ENCODE measurements at regions not wholly inside any gene's neighbourhood (a gene's known extent, or its start where the extent isn't known, plus 50 kb on each side); places are given as distances from the start of the nearest gene placed in this dataset.

DNA sequence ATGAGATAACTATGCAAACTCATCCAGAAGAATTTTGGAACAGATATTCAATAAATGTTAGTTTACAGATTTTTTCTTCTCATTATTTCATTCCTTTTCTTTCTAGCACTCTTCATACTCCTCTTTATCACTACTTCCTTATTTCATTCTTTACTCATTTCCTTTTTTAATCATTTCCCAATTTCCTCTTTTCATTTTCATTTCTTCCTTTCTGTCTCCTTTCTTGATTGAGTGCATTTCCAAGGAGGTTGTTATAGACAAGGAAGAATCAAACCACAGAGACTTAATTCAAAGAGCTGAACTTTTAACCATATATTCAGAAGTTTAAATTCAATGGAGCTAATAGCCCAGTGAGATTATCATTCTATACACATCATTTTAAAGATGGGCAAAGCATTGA is 600.7 kb downstream of the ARAP2 start (continued):
- no peak for TF ChIP-seq CHD2 (IDR thresholded peaks at IDR 0.05; ENCODE audit: low read length)

DNA sequence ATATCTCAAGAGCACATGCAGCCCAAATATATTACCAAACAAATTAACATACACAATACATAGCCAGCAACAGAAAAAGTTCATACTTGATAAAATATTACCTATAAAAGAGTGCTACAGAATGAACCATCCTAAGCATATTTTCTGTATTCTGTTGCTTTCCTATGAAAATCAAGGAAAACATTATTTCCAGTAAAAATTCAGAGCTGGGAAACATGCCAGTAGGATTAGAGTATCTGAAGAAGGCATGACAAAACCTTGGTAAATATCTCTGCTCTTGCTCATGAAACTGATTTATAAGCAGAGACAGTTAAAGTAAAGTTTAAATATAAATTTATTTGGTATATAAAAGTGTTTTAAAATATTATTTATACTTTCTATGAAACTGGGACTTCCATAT is 599.7 kb downstream of the ARAP2 start:
- H3K4ac ChIP-seq (replicated peaks; ENCODE audit: insufficient read length, low read depth, low read length) = no peak overlapping the region
- no peaks in the 10 kb centered on the region for H3K27me3 ChIP-seq (replicated peaks in 1 of 4; ENCODE audit: control insufficient read depth in 3 of 4, extremely low read depth in 1 of 4, insufficient read depth in 3 of 4, low read length in 3 of 4)
- no peak overlapping the region for H2BK20ac ChIP-seq (ENCODE audit: low read length)
- no peak overlapping the region for H3K23ac ChIP-seq (ENCODE audit: insufficient read length)
- FAIRE-seq (no peak), DNase-seq (ENCODE audit: low read depth in 1 of 2, low spot score in 2 of 2) (no peak)
- H4K8ac ChIP-seq (ENCODE audit: extremely low read depth, insufficient read depth, low read length) = no peak overlapping the region
- no peak overlapping the region for H4K91ac ChIP-seq (replicated peaks; ENCODE audit: insufficient read length, low read length)
- no peaks in the 10 kb centered on the region for H3K23me2 ChIP-seq (ENCODE audit: low read depth, low read length)
- no peak overlapping the region for H4K5ac ChIP-seq (ENCODE audit: insufficient read length, low read depth, low read length)
- H2AK5ac ChIP-seq (ENCODE audit: low read depth, low read length) = no peak overlapping the region
- no peak overlapping the region for H2AFZ ChIP-seq (ENCODE audit: low read length)
- ChIA-PET POLR2A (ENCODE audit: partially characterized antibody) (no interaction called here), CTCF (ENCODE audit: partially characterized antibody) (interaction anchor here (1.1 kb wide), 1 partner anchor 82 kb away, joined by 3 read pairs; no protein-coding TSS in a partner anchor)
- no peaks in the 10 kb centered on the region for H4K20me1 ChIP-seq (replicated peaks in 1 of 2; ENCODE audit: control insufficient read depth in 1 of 2, insufficient read depth in 2 of 2, low read length in 2 of 2)
- H3K18ac ChIP-seq (ENCODE audit: extremely low read depth, low read length) = no peak overlapping the region
- no peaks in the 10 kb centered on the region for H3K79me1 ChIP-seq (ENCODE audit: low read depth, low read length)
- H3K14ac ChIP-seq (ENCODE audit: insufficient read length) = no peak overlapping the region
- H3K4me1 ChIP-seq (replicated peaks in 1 of 4; ENCODE audit: control insufficient read depth in 3 of 4, insufficient read depth in 4 of 4, low read length in 3 of 4) = no peaks in the 10 kb centered on the region
- no peaks in the 10 kb centered on the region for H3K9me3 ChIP-seq (ENCODE audit: insufficient read depth in 2 of 2, low read depth in 1 of 2, low read length in 1 of 2)
- no peak overlapping the region for H3K4me3 ChIP-seq (ENCODE audit: extremely low read depth in 1 of 4, insufficient read depth in 2 of 4, low read depth in 3 of 4, low read length in 4 of 4)
- H2BK5ac ChIP-seq (ENCODE audit: low read depth, low read length) = no peak overlapping the region
- no peak overlapping the region for H2BK12ac ChIP-seq (ENCODE audit: low read depth, low read length)
- no peak overlapping the region for H3K9ac ChIP-seq (replicated peaks in 1 of 4; ENCODE audit: extremely low read depth in 1 of 4, low read depth in 3 of 4, low read length in 3 of 4)
- H2BK15ac ChIP-seq (ENCODE audit: low read length) = no peak overlapping the region
- H3K36me3 ChIP-seq (ENCODE audit: control insufficient read depth in 2 of 4, insufficient read depth in 4 of 4, low read length in 3 of 4) = no peaks in the 10 kb centered on the region
- H2BK120ac ChIP-seq (replicated peaks; ENCODE audit: low read depth, low read length) = no peak overlapping the region
- H3K56ac ChIP-seq (replicated peaks; ENCODE audit: insufficient read length, low read depth, low read length) = no peak overlapping the region
- no peak overlapping the region for H3K4me2 ChIP-seq (ENCODE audit: insufficient read depth in 1 of 2, low read depth in 2 of 2, low read length in 2 of 2)
- no peak overlapping the region for H3K27ac ChIP-seq (ENCODE audit: low read depth, low read length)
- no peaks in the 10 kb centered on the region for H3K79me2 ChIP-seq (ENCODE audit: control insufficient read depth in 1 of 2, insufficient read depth in 2 of 2, low read length in 2 of 2)
- TF ChIP-seq JUND (IDR thresholded peaks at IDR 0.05; ENCODE audit: low read length) (no peak), TEAD4 (IDR thresholded peaks at IDR 0.05; ENCODE audit: low read depth, low read length) (no peak), SIRT6 (IDR thresholded peaks at IDR 0.05; ENCODE audit: low read length) (no peak), FOSL1 (IDR thresholded peaks at IDR 0.05; ENCODE audit: insufficient read depth, low read depth, low read length) (no peak), RNF2 (IDR thresholded peaks at IDR 0.05; ENCODE audit: borderline replicate concordance, low read depth, low read length, missing control alignments, poor library complexity, severe bottlenecking) (no peak), NRF1 (IDR thresholded peaks at IDR 0.05; ENCODE audit: low read depth, low read length) (no peak), BRCA1 (IDR thresholded peaks at IDR 0.05; ENCODE audit: low read depth, low read length) (no peak), CBX8 (IDR thresholded peaks at IDR 0.05; ENCODE audit: borderline replicate concordance, low read depth, low read length) (no peak), MAFK (IDR thresholded peaks at IDR 0.05; ENCODE audit: low read depth, low read length) (no peak), RAD21 (IDR thresholded peaks at IDR 0.05 in 1 of 2, conservative IDR thresholded peaks at IDR 0.05 in 1 of 2; ENCODE audit: low read depth in 2 of 2, low read length in 2 of 2) (no peak), EZH2 (IDR thresholded peaks at IDR 0.05; ENCODE audit: low read depth, low read length, severe bottlenecking) (no peak)
- TF ChIP-seq, protein P1, sequence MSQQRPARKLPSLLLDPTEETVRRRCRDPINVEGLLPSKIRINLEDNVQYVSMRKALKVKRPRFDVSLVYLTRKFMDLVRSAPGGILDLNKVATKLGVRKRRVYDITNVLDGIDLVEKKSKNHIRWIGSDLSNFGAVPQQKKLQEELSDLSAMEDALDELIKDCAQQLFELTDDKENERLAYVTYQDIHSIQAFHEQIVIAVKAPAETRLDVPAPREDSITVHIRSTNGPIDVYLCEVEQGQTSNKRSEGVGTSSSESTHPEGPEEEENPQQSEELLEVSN (IDR thresholded peaks at IDR 0.05) = no peak
